HEK293 (cell line): ENCODE measurements at regions not wholly inside any gene's neighbourhood (a gene's known extent, or its start where the extent isn't known, plus 50 kb on each side); places are given as distances from the start of the nearest gene placed in this dataset.

Experiments
- BCL11A ChIP-seq: fragments of 450-650 bp; formaldehyde crosslinking; IDR thresholded peaks from 2 replicates; pipeline ENCODE4 v1.5.1; 2016; ENCODE audit warnings: low read depth, missing biosample characterization, missing genetic modification characterization
- CTCF ChIP-seq: fragments of 450-650 bp; formaldehyde crosslinking; IDR thresholded peaks from 2 replicates; pipeline ENCODE4 v1.5.1; 2016; ENCODE audit warnings: missing biosample characterization, missing genetic modification characterization
- PRDM10 ChIP-seq: fragments of 450-650 bp; formaldehyde crosslinking; IDR thresholded peaks from 2 replicates; pipeline ENCODE4 v1.5.1; 2016; ENCODE audit warnings: missing biosample characterization, missing genetic modification characterization
- PRDM6 ChIP-seq: fragments of 450-650 bp; formaldehyde crosslinking; IDR thresholded peaks from 2 replicates; pipeline ENCODE4 v1.5.1; 2017; ENCODE audit warnings: missing biosample characterization, missing genetic modification characterization
- YY1 ChIP-seq: fragments of 450-650 bp; formaldehyde crosslinking; IDR thresholded peaks from 2 replicates; pipeline ENCODE4 v1.5.1; 2018; ENCODE audit warnings: missing biosample characterization, missing genetic modification characterization
- ZBTB10 ChIP-seq: fragments of 450-650 bp; formaldehyde crosslinking; IDR thresholded peaks from 2 replicates; pipeline ENCODE4 v1.5.1; 2016; ENCODE audit warnings: missing biosample characterization, missing genetic modification characterization
- ZBTB11 ChIP-seq: fragments of 450-650 bp; formaldehyde crosslinking; conservative IDR thresholded peaks from 2 replicates; pipeline ENCODE4 v1.5.1; 2016; ENCODE audit warnings: low read depth, missing biosample characterization, missing genetic modification characterization
- ZNF175 ChIP-seq: fragments of 450-650 bp; formaldehyde crosslinking; IDR thresholded peaks from 2 replicates; pipeline ENCODE4 v1.5.1; 2016; ENCODE audit warnings: missing biosample characterization, missing genetic modification characterization
- ZNF26 ChIP-seq: fragments of 450-650 bp; formaldehyde crosslinking; IDR thresholded peaks from 2 replicates; pipeline ENCODE4 v1.5.1; 2016; ENCODE audit warnings: missing biosample characterization, missing genetic modification characterization
- ZNF561 ChIP-seq: fragments of 450-650 bp; IDR thresholded peaks from 2 replicates; pipeline ENCODE4 v1.5.1; 2018; ENCODE audit warnings: missing biosample characterization, missing genetic modification characterization, borderline replicate concordance
- ZNF571 ChIP-seq: fragments of 450-650 bp; formaldehyde crosslinking; IDR thresholded peaks from 2 replicates; pipeline ENCODE4 v1.5.0; 2017; ENCODE audit warnings: missing biosample characterization, missing genetic modification characterization
- ZNF629 ChIP-seq: fragments of 450-650 bp; formaldehyde crosslinking; IDR thresholded peaks from 2 replicates; pipeline ENCODE4 v1.5.1; 2017; ENCODE audit warnings: missing biosample characterization, missing genetic modification characterization
- ZNF654 ChIP-seq: fragments of 450-650 bp; formaldehyde crosslinking; IDR thresholded peaks from 2 replicates; pipeline ENCODE4 v1.5.1; 2016; ENCODE audit warnings: low read depth, missing biosample characterization, missing genetic modification characterization
- ZNF747 ChIP-seq: fragments of 450-650 bp; formaldehyde crosslinking; IDR thresholded peaks from 2 replicates; pipeline ENCODE4 v1.5.1; 2016; ENCODE audit warnings: missing biosample characterization, missing genetic modification characterization

GRCh38 chr11:27857588-27857987 is 157.3 kb upstream of the BDNF start:
- TF ChIP-seq ZNF26 (tag by site-specific recombination), result no peak
- no peak for TF ChIP-seq ZNF175 (tag by site-specific recombination)
- TF ChIP-seq CTCF (tag by site-specific recombination), result no peak
- TF ChIP-seq ZNF654, result no peak
- TF ChIP-seq ZNF561 (tag by site-specific recombination), result no peak
- TF ChIP-seq YY1 (tag by site-specific recombination), result no peak
- no peak for TF ChIP-seq PRDM6 (tag by site-specific recombination)
- TF ChIP-seq ZNF571 (tag by site-specific recombination), result no peak
- TF ChIP-seq ZNF747 (tag by site-specific recombination), result no peak
- TF ChIP-seq ZBTB11, result no peak
- TF ChIP-seq ZBTB10 (tag by site-specific recombination), result no peak
- TF ChIP-seq BCL11A (tag by site-specific recombination), result no peak
- TF ChIP-seq ZNF629 (tag by site-specific recombination), result no peak
- TF ChIP-seq PRDM10 (tag by site-specific recombination), result no peak
